HEK293 (cell line): ENCODE measurements at regions not wholly inside any gene's neighbourhood (a gene's known extent, or its start where the extent isn't known, plus 50 kb on each side); places are given as distances from the start of the nearest gene placed in this dataset.

ENCODE experiments used
- CTCF ChIA-PET: fragments of 350-600 bp; formaldehyde crosslinking; extraction: SDS; loops from one replicate; lab custom pipeline; 2021; ENCODE audit warnings: antibody characterized with exemption; lab: Yijun Ruan, JAX
- POLR2A ChIA-PET: fragments of 300-600 bp; formaldehyde crosslinking; extraction: SDS; loops from one replicate; lab custom pipeline; 2020; ENCODE audit warnings: antibody characterized with exemption, inconsistent platforms; lab: Yijun Ruan, JAX
- H3K27ac ChIP-seq: fragments of 200-500 bp; sonication (Bioruptor generic); 2 replicates; pipeline ENCODE4 v1.5.1; 2014; ENCODE audit warnings: low read depth, low read length, control low read depth, inconsistent platforms; ENCODE audit errors: extremely low read depth
- H3K36me3 ChIP-seq, 2 experiments: fragments of 200-500 bp in 1 of 2; sonication (Bioruptor generic) in 1 of 2; 1 replicate in 1 of 2; 2 replicates in 1 of 2; pipeline ENCODE4 v1.5.1; 2014 to 2017; ENCODE audit warnings: inconsistent platforms in 2 of 2, low read length in 2 of 2; ENCODE audit not compliant: control insufficient read depth in 2 of 2, insufficient read depth in 1 of 2
- H3K4me1 ChIP-seq: fragments of 200-500 bp; sonication (Bioruptor generic); 2 replicates; pipeline ENCODE4 v1.5.1; 2014; ENCODE audit warnings: mild to moderate bottlenecking, low read length, inconsistent platforms; ENCODE audit not compliant: control insufficient read depth, insufficient read depth
- H3K4me3 ChIP-seq: 2 replicates; pipeline ENCODE4 v1.5.1; 2011; ENCODE audit warnings: low read depth, mild to moderate bottlenecking, control low read depth, low read length, moderate library complexity
- H3K9me3 ChIP-seq: fragments of 200-500 bp; sonication (Bioruptor generic); 2 replicates; pipeline ENCODE4 v1.5.1; 2014; ENCODE audit warnings: low read depth, low read length, inconsistent platforms; ENCODE audit not compliant: control insufficient read depth, insufficient read depth
- SP2 ChIP-seq: fragments of 450-650 bp; formaldehyde crosslinking; IDR thresholded peaks from 2 replicates; pipeline ENCODE4 v1.5.1; 2016; ENCODE audit warnings: missing biosample characterization, missing genetic modification characterization
- YY2 ChIP-seq: fragments of 450-650 bp; formaldehyde crosslinking; IDR thresholded peaks from 2 replicates; pipeline ENCODE4 v1.5.1; 2016; ENCODE audit warnings: missing biosample characterization, missing genetic modification characterization
- ZBTB48 ChIP-seq: fragments of 450-650 bp; formaldehyde crosslinking; IDR thresholded peaks from 2 replicates; pipeline ENCODE4 v1.5.1; 2016; ENCODE audit warnings: missing biosample characterization, missing genetic modification characterization
- ZNF138 ChIP-seq: fragments of 450-650 bp; formaldehyde crosslinking; IDR thresholded peaks from 2 replicates; pipeline ENCODE4 v1.5.1; 2016; ENCODE audit warnings: missing biosample characterization, missing genetic modification characterization, borderline replicate concordance
- ZNF155 ChIP-seq: fragments of 450-650 bp; formaldehyde crosslinking; IDR thresholded peaks from 2 replicates; pipeline ENCODE4 v1.5.1; 2016; ENCODE audit warnings: missing biosample characterization, missing genetic modification characterization
- ZNF169 ChIP-seq: fragments of 450-650 bp; formaldehyde crosslinking; IDR thresholded peaks from 2 replicates; pipeline ENCODE4 v1.5.1; 2016; ENCODE audit warnings: missing biosample characterization, missing genetic modification characterization
- ZNF18 ChIP-seq: fragments of 450-650 bp; formaldehyde crosslinking; IDR thresholded peaks from 2 replicates; pipeline ENCODE4 v1.5.1; 2016; ENCODE audit warnings: missing biosample characterization, missing genetic modification characterization
- ZNF2 ChIP-seq: fragments of 450-650 bp; formaldehyde crosslinking; IDR thresholded peaks from 2 replicates; pipeline ENCODE4 v1.5.1; 2016; ENCODE audit warnings: missing biosample characterization, missing genetic modification characterization
- ZNF324 ChIP-seq: fragments of 450-650 bp; formaldehyde crosslinking; IDR thresholded peaks from 2 replicates; pipeline ENCODE4 v1.5.1; 2016; ENCODE audit warnings: missing biosample characterization, missing genetic modification characterization
- ZNF416 ChIP-seq: fragments of 450-650 bp; formaldehyde crosslinking; IDR thresholded peaks from 2 replicates; pipeline ENCODE4 v1.5.1; 2016; ENCODE audit warnings: missing biosample characterization, missing genetic modification characterization
- ZNF473 ChIP-seq: fragments of 450-650 bp; formaldehyde crosslinking; IDR thresholded peaks from 2 replicates; pipeline ENCODE4 v1.5.1; 2017; ENCODE audit warnings: missing biosample characterization, missing genetic modification characterization
- ZNF513 ChIP-seq: fragments of 450-650 bp; IDR thresholded peaks from 2 replicates; pipeline ENCODE4 v1.5.1; 2018; ENCODE audit warnings: missing biosample characterization, missing genetic modification characterization
- ZNF518A ChIP-seq: fragments of 450-650 bp; formaldehyde crosslinking; conservative IDR thresholded peaks from 2 replicates; pipeline ENCODE4 v1.5.1; 2016; ENCODE audit warnings: low read depth, missing biosample characterization, missing genetic modification characterization
- ZNF548 ChIP-seq: fragments of 450-650 bp; formaldehyde crosslinking; IDR thresholded peaks from 2 replicates; pipeline ENCODE4 v1.5.1; 2016; ENCODE audit warnings: missing biosample characterization, missing genetic modification characterization
- ZNF561 ChIP-seq: fragments of 450-650 bp; IDR thresholded peaks from 2 replicates; pipeline ENCODE4 v1.5.1; 2018; ENCODE audit warnings: missing biosample characterization, missing genetic modification characterization, borderline replicate concordance
- ZNF600 ChIP-seq: fragments of 450-650 bp; formaldehyde crosslinking; IDR thresholded peaks from 2 replicates; pipeline ENCODE4 v1.5.1; 2016; ENCODE audit warnings: missing biosample characterization, missing genetic modification characterization
- ZNF624 ChIP-seq: fragments of 450-650 bp; formaldehyde crosslinking; IDR thresholded peaks from 2 replicates; pipeline ENCODE4 v1.5.1; 2017; ENCODE audit warnings: missing biosample characterization, missing genetic modification characterization
- ZNF626 ChIP-seq: fragments of 450-650 bp; sonication (Bioruptor Pico); formaldehyde crosslinking; IDR thresholded peaks from 2 replicates; pipeline ENCODE4 v1.5.1; 2018; ENCODE audit warnings: missing biosample characterization, missing genetic modification characterization, inconsistent platforms
- ZNF776 ChIP-seq: fragments of 450-650 bp; formaldehyde crosslinking; IDR thresholded peaks from 2 replicates; pipeline ENCODE4 v1.5.0; 2017; ENCODE audit warnings: missing biosample characterization, missing genetic modification characterization, borderline replicate concordance
- ZSCAN30 ChIP-seq: fragments of 450-650 bp; IDR thresholded peaks from 2 replicates; pipeline ENCODE4 v1.5.1; 2018; ENCODE audit warnings: missing biosample characterization, mild to moderate bottlenecking, missing genetic modification characterization, moderate library complexity

- CTCF ChIA-PET = interaction anchor here (0.6 kb wide), 1 partner anchor 266 kb away, joined by 3 read pairs; no protein-coding TSS in a partner anchor
- TF ChIP-seq SP2 (no peak), ZNF169 (tag by site-specific recombination) (no peak)
- Histone ChIP-seq H3K9me3 (no peaks in the 10 kb centered on the region), H3K27ac (no peak overlapping the region), H3K4me1 (no peaks in the 10 kb centered on the region), H3K36me3 (no peaks in the 10 kb centered on the region), H3K4me3 (no peak overlapping the region)
- POLR2A ChIA-PET = no interaction called here
These were observed 200.0 kb upstream of the ATP10B start for GRCh38 chr5:161051920-161052500.

GRCh38 chr5:161047024-161047423 lies 195.0 kb upstream of the ATP10B start:
- Histone ChIP-seq H3K27ac (no peak overlapping the region), H3K4me3 (no peak overlapping the region), H3K36me3 (no peaks in the 10 kb centered on the region), H3K9me3 (no peaks in the 10 kb centered on the region), H3K4me1 (no peaks in the 10 kb centered on the region)
- TF ChIP-seq ZNF18 (no peak), ZBTB48 (tag by site-specific recombination) (no peak), ZNF138 (tag by site-specific recombination) (no peak), ZNF518A (no peak), ZNF776 (tag by site-specific recombination) (no peak), ZSCAN30 (tag by site-specific recombination) (no peak), ZNF473 (tag by site-specific recombination) (no peak), ZNF155 (tag by site-specific recombination) (no peak), ZNF626 (tag by site-specific recombination) (no peak), ZNF513 (no peak), ZNF548 (tag by site-specific recombination) (no peak), ZNF624 (no peak), YY2 (no peak), ZNF2 (tag by site-specific recombination) (no peak), ZNF561 (tag by site-specific recombination) (no peak), ZNF600 (no peak), ZNF416 (tag by site-specific recombination) (no peak), ZNF324 (tag by site-specific recombination) (no peak)
- POLR2A ChIA-PET = no interaction called here
- CTCF ChIA-PET = no interaction called here
